Neural cell (in vitro differentiated cells): ENCODE measurements at regions not wholly inside any gene's neighbourhood (a gene's known extent, or its start where the extent isn't known, plus 50 kb on each side); places are given as distances from the start of the nearest gene placed in this dataset.

Experiments used
- H2AFZ ChIP-seq: fragments of 200-600, 300-800 bp; sonication (generic), shearing (Covaris generic); 2 replicates; pipeline ENCODE4 v1.6.0; 2014; ENCODE audit warnings: low read depth, mild to moderate bottlenecking, antibody characterized with exemption, low read length, moderate library complexity
- H3F3A ChIP-seq: fragments of 200-600 bp; shearing (Covaris generic); 2 replicates; pipeline ENCODE4 v1.6.1; 2016; ENCODE audit warnings: mild to moderate bottlenecking, moderate library complexity, mixed read lengths, antibody characterized with exemption, low read length; ENCODE audit not compliant: insufficient read depth, poor library complexity, severe bottlenecking
- H3K27ac ChIP-seq: fragments of 200-600, 300-800 bp; sonication (generic), shearing (Covaris generic); 2 replicates; pipeline ENCODE4 v1.5.1; 2014; ENCODE audit warnings: mild to moderate bottlenecking, low read length, moderate library complexity
- H3K27me3 ChIP-seq: fragments of 300-800, 200-600 bp; sonication (generic), shearing (Covaris generic); 2 replicates; pipeline ENCODE4 v1.6.0; 2014; ENCODE audit warnings: mild to moderate bottlenecking, low read depth, low read length, moderate library complexity; ENCODE audit not compliant: insufficient read depth
- H3K36me3 ChIP-seq: fragments of 300-800, 200-600 bp; sonication (generic), shearing (Covaris generic); 2 replicates; pipeline ENCODE4 v1.5.1; 2014; ENCODE audit warnings: mild to moderate bottlenecking, antibody characterized with exemption, low read length, moderate library complexity; ENCODE audit not compliant: insufficient read depth
- H3K4me2 ChIP-seq: fragments of 300-800, 200-600 bp; sonication (generic), shearing (Covaris generic); 2 replicates; pipeline ENCODE4 v1.6.0; 2014; ENCODE audit warnings: mild to moderate bottlenecking, low read length
- H3K4me3 ChIP-seq: fragments of 300-800, 200-600 bp; sonication (generic), shearing (Covaris generic); 2 replicates; pipeline ENCODE4 v1.5.1; 2014; ENCODE audit warnings: mild to moderate bottlenecking, low read length, moderate library complexity
- H3K79me2 ChIP-seq: fragments of 200-600 bp; shearing (Covaris generic); replicated peaks from 2 replicates; pipeline ENCODE4 v1.6.0; 2014; ENCODE audit warnings: mild to moderate bottlenecking, low read length, moderate library complexity; ENCODE audit not compliant: insufficient read depth
- H3K9ac ChIP-seq: fragments of 300-800, 200-600 bp; sonication (generic), shearing (Covaris generic); 2 replicates; pipeline ENCODE4 v1.6.1; 2016; ENCODE audit warnings: mild to moderate bottlenecking, low read length, mixed read lengths
- H3K9me2 ChIP-seq: fragments of 200-600 bp; shearing (Covaris generic); 2 replicates; pipeline ENCODE4 v1.6.1; 2016; ENCODE audit warnings: mild to moderate bottlenecking, low read length, mixed read lengths; ENCODE audit not compliant: insufficient read depth
- H3K9me3 ChIP-seq: fragments of 200-600, 300-800 bp; sonication (generic), shearing (Covaris generic); 2 replicates; pipeline ENCODE4 v1.6.1; 2016; ENCODE audit warnings: mild to moderate bottlenecking, mixed run types, low read length, moderate library complexity, mixed read lengths
- H4K20me1 ChIP-seq: fragments of 200-600 bp; shearing (Covaris generic); 2 replicates; pipeline ENCODE4 v1.6.1; 2016; ENCODE audit warnings: mild to moderate bottlenecking, mixed run types; ENCODE audit not compliant: insufficient read depth
- EP300 ChIP-seq: fragments of 450-650 bp; conservative IDR thresholded peaks from 2 replicates; pipeline ENCODE4 v1.6.1; 2014; ENCODE audit warnings: antibody characterized with exemption, mild to moderate bottlenecking, moderate library complexity; ENCODE audit not compliant: poor library complexity, severe bottlenecking
- EZH2 ChIP-seq: fragments of 200-600, 300-800 bp; shearing (Covaris generic), sonication (generic); IDR thresholded peaks from 2 replicates; pipeline ENCODE4 v1.6.1; 2014; ENCODE audit warnings: antibody characterized with exemption, low read length, borderline replicate concordance, mild to moderate bottlenecking; ENCODE audit not compliant: insufficient read depth, poor library complexity, severe bottlenecking
- MXI1 ChIP-seq: fragments of 450-650 bp; conservative IDR thresholded peaks from 2 replicates; pipeline ENCODE4 v1.6.1; 2014; ENCODE audit warnings: antibody characterized with exemption, mild to moderate bottlenecking; ENCODE audit not compliant: poor library complexity, severe bottlenecking
- POLR2AphosphoS5 ChIP-seq: IDR thresholded peaks from 2 replicates; pipeline ENCODE4 v1.6.1; 2012
- RAD21 ChIP-seq: fragments of 450-650 bp; conservative IDR thresholded peaks from 2 replicates; pipeline ENCODE4 v1.6.1; 2014; ENCODE audit warnings: antibody characterized with exemption, mild to moderate bottlenecking, moderate library complexity
- REST ChIP-seq: IDR thresholded peaks from 2 replicates; pipeline ENCODE4 v1.6.1; 2012; ENCODE audit warnings: borderline replicate concordance
- SMC3 ChIP-seq: fragments of 450-650 bp; conservative IDR thresholded peaks from 2 replicates; pipeline ENCODE4 v1.6.1; 2014; ENCODE audit warnings: antibody characterized with exemption, mild to moderate bottlenecking, moderate library complexity; ENCODE audit not compliant: poor library complexity
- TAF1 ChIP-seq: IDR thresholded peaks from 2 replicates; pipeline ENCODE4 v1.6.1; 2012; ENCODE audit warnings: low read depth
- TF ChIP-seq, protein P1 (sequence below): fragments of 450-650 bp; IDR thresholded peaks from 2 replicates; pipeline ENCODE4 v1.5.1; 2014; ENCODE audit warnings: antibody characterized with exemption, mild to moderate bottlenecking, moderate library complexity; ENCODE audit not compliant: poor library complexity, severe bottlenecking

- no peak overlapping the region for H3K9ac ChIP-seq
- H3K4me3 ChIP-seq, result no peak overlapping the region
- TF ChIP-seq EP300 (no peak), REST (no peak), RAD21 (no peak), SMC3 (no peak), EZH2 (no peak), TAF1 (no peak)
- TF ChIP-seq, protein P1, sequence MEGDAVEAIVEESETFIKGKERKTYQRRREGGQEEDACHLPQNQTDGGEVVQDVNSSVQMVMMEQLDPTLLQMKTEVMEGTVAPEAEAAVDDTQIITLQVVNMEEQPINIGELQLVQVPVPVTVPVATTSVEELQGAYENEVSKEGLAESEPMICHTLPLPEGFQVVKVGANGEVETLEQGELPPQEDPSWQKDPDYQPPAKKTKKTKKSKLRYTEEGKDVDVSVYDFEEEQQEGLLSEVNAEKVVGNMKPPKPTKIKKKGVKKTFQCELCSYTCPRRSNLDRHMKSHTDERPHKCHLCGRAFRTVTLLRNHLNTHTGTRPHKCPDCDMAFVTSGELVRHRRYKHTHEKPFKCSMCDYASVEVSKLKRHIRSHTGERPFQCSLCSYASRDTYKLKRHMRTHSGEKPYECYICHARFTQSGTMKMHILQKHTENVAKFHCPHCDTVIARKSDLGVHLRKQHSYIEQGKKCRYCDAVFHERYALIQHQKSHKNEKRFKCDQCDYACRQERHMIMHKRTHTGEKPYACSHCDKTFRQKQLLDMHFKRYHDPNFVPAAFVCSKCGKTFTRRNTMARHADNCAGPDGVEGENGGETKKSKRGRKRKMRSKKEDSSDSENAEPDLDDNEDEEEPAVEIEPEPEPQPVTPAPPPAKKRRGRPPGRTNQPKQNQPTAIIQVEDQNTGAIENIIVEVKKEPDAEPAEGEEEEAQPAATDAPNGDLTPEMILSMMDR, result no peak
- H3K9me2 ChIP-seq, result no peaks in the 10 kb centered on the region
- no peaks in the 10 kb centered on the region for H3K27me3 ChIP-seq
- no peaks in the 10 kb centered on the region for H3K79me2 ChIP-seq
- no peak overlapping the region for H3K4me2 ChIP-seq
- H3K27ac ChIP-seq, result no peak overlapping the region
- H3F3A ChIP-seq, result no peaks in the 10 kb centered on the region
- no peaks in the 10 kb centered on the region for H4K20me1 ChIP-seq
- no peaks in the 10 kb centered on the region for H3K9me3 ChIP-seq
- H3K36me3 ChIP-seq, result no peaks in the 10 kb centered on the region
- no peak overlapping the region for H2AFZ ChIP-seq
These were observed 531.9 kb upstream of the CHD1 start for GRCh38 chr5:99460701-99461100.

- Histone ChIP-seq H3K79me2 (no peaks in the 10 kb centered on the region), H3K27ac (no peak overlapping the region), H3K4me3 (no peak overlapping the region), H3K27me3 (no peaks in the 10 kb centered on the region), H3K9me2 (no peaks in the 10 kb centered on the region), H3F3A (no peaks in the 10 kb centered on the region), H3K9me3 (no peaks in the 10 kb centered on the region), H4K20me1 (no peaks in the 10 kb centered on the region), H3K36me3 (no peaks in the 10 kb centered on the region), H3K9ac (no peak overlapping the region), H3K4me2 (no peak overlapping the region), H2AFZ (no peak overlapping the region)
- TF ChIP-seq EZH2 (no peak), EP300 (no peak), SMC3 (no peak)
These were observed 524.4 kb upstream of the CHD1 start for GRCh38 chr5:99453196-99453595.

GRCh38 chr5:99449786-99450185 is 521.0 kb upstream of the CHD1 start:
- Histone ChIP-seq H3K9me2 (no peaks in the 10 kb centered on the region), H2AFZ (no peak overlapping the region), H3K9ac (no peak overlapping the region), H3F3A (no peaks in the 10 kb centered on the region), H3K27ac (no peak overlapping the region), H3K9me3 (no peaks in the 10 kb centered on the region), H3K27me3 (no peaks in the 10 kb centered on the region), H4K20me1 (no peaks in the 10 kb centered on the region), H3K4me3 (no peak overlapping the region), H3K36me3 (no peaks in the 10 kb centered on the region), H3K4me2 (no peak overlapping the region), H3K79me2 (no peaks in the 10 kb centered on the region)
- TF ChIP-seq TAF1 (no peak), REST (no peak), EZH2 (no peak), POLR2AphosphoS5 (no peak), EP300 (no peak), RAD21 (no peak), MXI1 (no peak), SMC3 (no peak)
- TF ChIP-seq, protein P1, result no peak
